AG10803 (cell line): ENCODE measurements at regions not wholly inside any gene's neighbourhood (a gene's known extent, or its start where the extent isn't known, plus 50 kb on each side); places are given as distances from the start of the nearest gene placed in this dataset.

Experiments used
- DNase-seq: peaks from one replicate; pipeline ENCODE4 v3.0.0; 2010; ENCODE audit warnings: low read depth
- H3K4me3 ChIP-seq: 2 replicates; pipeline ENCODE4 v1.5.1; 2011; ENCODE audit warnings: mild to moderate bottlenecking, low read length, control low read depth
- TF ChIP-seq, protein P1 (sequence below): conservative IDR thresholded peaks from 2 replicates; pipeline ENCODE4 v1.5.1; 2011; ENCODE audit warnings: mild to moderate bottlenecking, low read length, control low read depth, inconsistent platforms

DNA sequence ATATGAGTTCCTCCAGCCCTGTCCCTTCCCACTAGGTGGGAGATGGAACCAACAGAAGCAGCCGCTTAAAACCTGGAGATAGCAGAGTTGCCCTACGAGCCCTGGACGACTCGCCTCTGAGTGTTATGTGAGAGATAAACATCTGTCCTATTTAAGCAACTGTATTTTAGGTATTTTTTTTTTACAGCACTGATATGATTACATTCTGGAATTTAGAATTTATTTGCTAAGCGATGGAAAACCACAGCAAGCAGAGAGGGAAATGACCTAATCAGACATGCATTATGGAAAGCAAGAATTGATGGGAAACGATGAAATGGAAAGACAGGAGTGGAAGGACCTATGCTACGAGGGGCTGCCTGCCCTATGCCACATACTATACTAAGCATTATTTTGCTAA, 379.0 kb upstream of the IL12A start:
- DNase-seq, result no peak
- H3K4me3 ChIP-seq, result no peak overlapping the region
- TF ChIP-seq, protein P1, sequence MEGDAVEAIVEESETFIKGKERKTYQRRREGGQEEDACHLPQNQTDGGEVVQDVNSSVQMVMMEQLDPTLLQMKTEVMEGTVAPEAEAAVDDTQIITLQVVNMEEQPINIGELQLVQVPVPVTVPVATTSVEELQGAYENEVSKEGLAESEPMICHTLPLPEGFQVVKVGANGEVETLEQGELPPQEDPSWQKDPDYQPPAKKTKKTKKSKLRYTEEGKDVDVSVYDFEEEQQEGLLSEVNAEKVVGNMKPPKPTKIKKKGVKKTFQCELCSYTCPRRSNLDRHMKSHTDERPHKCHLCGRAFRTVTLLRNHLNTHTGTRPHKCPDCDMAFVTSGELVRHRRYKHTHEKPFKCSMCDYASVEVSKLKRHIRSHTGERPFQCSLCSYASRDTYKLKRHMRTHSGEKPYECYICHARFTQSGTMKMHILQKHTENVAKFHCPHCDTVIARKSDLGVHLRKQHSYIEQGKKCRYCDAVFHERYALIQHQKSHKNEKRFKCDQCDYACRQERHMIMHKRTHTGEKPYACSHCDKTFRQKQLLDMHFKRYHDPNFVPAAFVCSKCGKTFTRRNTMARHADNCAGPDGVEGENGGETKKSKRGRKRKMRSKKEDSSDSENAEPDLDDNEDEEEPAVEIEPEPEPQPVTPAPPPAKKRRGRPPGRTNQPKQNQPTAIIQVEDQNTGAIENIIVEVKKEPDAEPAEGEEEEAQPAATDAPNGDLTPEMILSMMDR, result no peak

DNA sequence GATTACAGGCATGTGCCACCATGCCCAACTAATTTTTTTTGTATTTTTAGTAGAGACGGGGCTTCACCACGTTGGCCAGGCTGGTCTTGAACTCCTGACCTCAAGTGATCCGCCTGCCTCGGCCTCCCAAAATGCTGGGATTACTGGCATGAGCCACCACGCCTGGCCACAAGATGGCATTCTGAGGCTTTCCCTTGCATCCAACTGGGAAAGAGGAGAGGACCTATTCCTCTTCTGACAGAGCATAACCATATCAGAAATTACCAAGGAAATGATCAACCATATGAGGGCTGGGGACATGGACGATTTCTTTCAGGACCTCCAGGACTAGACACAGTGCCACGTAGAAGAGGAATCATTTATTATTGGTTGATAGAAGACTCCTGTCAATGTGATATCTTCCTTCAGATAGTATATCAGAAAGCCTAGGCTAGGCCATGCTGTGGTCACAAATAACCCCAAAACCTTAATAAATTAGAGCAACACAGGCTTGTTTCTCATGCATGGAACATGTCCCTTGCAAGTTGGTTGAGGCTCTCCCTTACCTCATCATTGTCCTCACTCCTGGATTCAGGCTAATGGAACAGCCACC, 372.3 kb upstream of the IL12A start:
- H3K4me3 ChIP-seq, result no peak overlapping the region
- DNase-seq, result peak; percentile 66
- TF ChIP-seq, protein P1, result peak; percentile 73

DNA sequence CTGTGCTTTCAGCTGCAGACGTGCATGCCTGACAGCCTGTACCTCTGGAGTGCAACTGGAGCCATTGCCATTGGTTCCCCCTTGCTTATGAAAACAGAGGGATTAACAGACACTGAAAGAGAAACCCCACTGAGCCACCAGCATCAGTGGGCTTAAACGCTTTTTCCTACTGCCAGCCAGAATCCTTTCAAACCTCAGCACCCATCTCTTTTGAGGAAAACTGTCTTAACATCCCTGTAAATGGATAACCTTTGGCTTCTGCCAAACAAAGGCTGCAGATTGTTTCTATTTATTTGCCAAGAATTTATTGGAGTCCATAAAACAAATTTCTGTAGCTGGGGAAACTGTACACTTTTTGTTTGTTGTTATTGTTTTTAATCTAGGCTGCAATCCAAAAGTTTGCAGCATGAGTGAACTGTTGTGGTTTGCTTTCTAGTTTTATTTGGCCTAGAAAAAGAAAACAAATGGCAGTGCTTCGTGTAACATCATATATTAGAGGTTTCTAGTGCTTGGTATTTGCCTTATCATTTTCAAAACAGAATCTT, 369.2 kb upstream of the IL12A start:
- TF ChIP-seq, protein P1, result no peak
- H3K4me3 ChIP-seq, result no peak overlapping the region
- DNase-seq, result peak; percentile 75

DNA sequence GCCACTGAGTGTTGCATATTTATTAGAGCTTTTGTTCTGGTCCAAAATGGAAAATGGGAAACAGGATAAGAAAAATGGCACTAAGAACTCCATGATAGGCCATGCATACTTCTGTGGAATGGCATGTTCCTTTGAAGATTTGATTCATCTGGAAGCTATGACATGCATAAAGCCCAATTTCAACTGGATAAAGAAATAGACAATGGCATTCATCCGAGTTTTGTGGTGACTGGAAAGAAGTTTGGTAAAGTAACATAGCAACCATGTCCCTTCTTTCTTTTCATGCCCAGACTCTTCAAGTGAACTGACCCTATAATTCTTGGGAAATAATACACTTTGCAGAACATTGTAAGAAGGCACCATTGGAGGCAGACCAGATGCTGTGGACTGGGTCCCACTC, 368.4 kb upstream of the IL12A start:
- TF ChIP-seq, protein P1, result no peak
- peak; percentile 74 for DNase-seq
- no peak overlapping the region for H3K4me3 ChIP-seq

DNA sequence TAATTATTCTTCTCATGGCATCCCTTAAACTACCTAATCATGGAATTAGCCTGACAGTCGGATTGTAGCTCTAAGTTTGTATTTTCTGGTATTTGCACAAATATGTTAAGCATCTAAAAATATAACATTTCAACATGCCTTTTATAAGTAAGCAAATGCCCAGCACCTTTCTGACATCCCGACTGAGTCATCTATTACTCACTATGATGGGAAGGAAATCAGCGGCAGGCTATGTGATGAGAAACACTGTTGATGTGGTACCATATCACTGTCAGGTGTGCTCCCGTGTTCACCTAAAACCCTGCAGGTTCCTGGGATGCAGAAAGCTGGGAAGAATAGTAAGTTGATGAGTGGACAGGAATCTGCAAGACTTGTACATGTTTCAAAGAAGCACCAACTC, 367.8 kb upstream of the IL12A start:
- TF ChIP-seq, protein P1, result no peak
- no peak overlapping the region for H3K4me3 ChIP-seq
- peak; percentile 77 for DNase-seq

DNA sequence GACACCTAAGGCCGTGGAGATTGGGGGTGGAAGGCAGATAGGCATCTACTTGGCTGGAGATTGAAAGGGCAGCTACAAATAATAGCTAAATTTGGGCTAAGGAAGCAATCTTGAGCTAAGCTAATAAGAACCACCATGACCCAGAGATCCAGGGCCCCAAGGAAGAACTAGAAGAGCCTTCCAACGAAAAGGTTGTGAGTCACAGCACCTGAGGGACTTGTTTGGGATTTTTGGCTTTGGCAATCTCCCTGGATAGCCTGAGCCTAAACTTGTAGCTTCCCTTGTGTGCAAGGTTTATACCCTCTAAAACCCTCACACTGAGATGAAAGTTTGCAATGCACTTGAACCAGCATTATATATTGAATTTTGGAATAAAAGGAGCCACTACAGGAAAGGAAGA, 364.0 kb upstream of the IL12A start:
- DNase-seq, result no peak
- TF ChIP-seq, protein P1, result no peak
- no peak overlapping the region for H3K4me3 ChIP-seq

DNA sequence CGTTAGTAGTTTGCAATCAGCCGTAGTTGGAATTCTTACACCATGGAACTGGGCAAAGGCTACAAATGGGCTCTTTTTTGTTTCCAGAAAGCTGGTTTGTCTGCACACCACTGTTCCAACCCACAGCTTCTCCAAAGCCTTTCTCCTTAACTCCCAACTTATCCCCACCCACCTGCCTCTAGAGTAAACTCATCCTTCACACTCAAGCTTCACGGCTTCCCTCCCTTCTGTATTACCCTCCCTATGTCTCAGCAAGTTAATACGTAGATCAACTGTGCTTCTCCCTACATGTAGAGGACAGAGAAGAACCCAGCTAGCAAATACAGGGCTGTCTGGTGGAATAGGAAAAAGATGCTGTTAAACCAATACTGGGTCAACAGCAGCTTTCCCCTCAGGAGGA, 363.0 kb upstream of the IL12A start:
- H3K4me3 ChIP-seq, result no peak overlapping the region
- no peak for DNase-seq
- TF ChIP-seq, protein P1, result no peak
